ENCODE measurements at regions not wholly inside any gene's neighbourhood (a gene's known extent, or its start where the extent isn't known, plus 50 kb on each side); places are given as distances from the start of the nearest gene placed in this dataset.
"Not testable (repeated sequence)": the region's sequence is repeated elsewhere in the genome, so short reads cannot be mapped to it uniquely, and the experiment has no call there.

GRCh38 chr15:92803536-92803851 is 96.6 kb upstream of the CHD2 start:
- H3K36me3 ChIP-seq, result no peaks in the 10 kb centered on the region
- H3K27ac ChIP-seq, result peak overlapping the region; percentile 98
- H3K27me3 ChIP-seq (replicated peaks), result no peaks in the 10 kb centered on the region
- H3K4me1 ChIP-seq (replicated peaks), result peaks cover 47% of the 10 kb centered on the region
- no peaks in the 10 kb centered on the region for H3K9me3 ChIP-seq (replicated peaks)
- DNase-seq (ENCODE audit: low read depth in 1 of 2, low spot score in 2 of 2), result no peak
- H3K4me3 ChIP-seq, result no peak overlapping the region

- H3K4me3 ChIP-seq, result no peak overlapping the region
- peak overlapping the region; percentile 98 for H3K27ac ChIP-seq
- no peaks in the 10 kb centered on the region for H3K27me3 ChIP-seq (replicated peaks)
- peak; percentile 98 to 99 for DNase-seq (ENCODE audit: low read depth in 1 of 2, low spot score in 2 of 2)
- no peaks in the 10 kb centered on the region for H3K36me3 ChIP-seq
- peaks cover 52% of the 10 kb centered on the region for H3K4me1 ChIP-seq (replicated peaks)
- no peaks in the 10 kb centered on the region for H3K9me3 ChIP-seq (replicated peaks)
Observed at GRCh38 chr15:92803852-92804609, 96.1 kb upstream of the CHD2 start.

- not testable (repeated sequence) for H3K4me3 ChIP-seq; H3K36me3 ChIP-seq; H3K9me3 ChIP-seq (replicated peaks); DNase-seq (ENCODE audit: low read depth in 1 of 2, low spot score in 2 of 2); H3K27me3 ChIP-seq (replicated peaks)
- H3K27ac ChIP-seq, result peak overlapping the region; percentile 98
- peaks cover 56% of the 10 kb centered on the region for H3K4me1 ChIP-seq (replicated peaks)
Observed at GRCh38 chr15:92804610-92804936, 95.6 kb upstream of the CHD2 start.

GRCh38 chr15:92805080-92805690 is 94.9 kb upstream of the CHD2 start:
- DNase-seq (ENCODE audit: low read depth in 1 of 2, low spot score in 2 of 2), result no peak
- Histone ChIP-seq H3K36me3 (no peaks in the 10 kb centered on the region), H3K4me3 (no peak overlapping the region), H3K9me3 (replicated peaks) (no peaks in the 10 kb centered on the region), H3K27ac (peak overlapping the region; percentile 98), H3K4me1 (replicated peaks) (peaks cover 62% of the 10 kb centered on the region), H3K27me3 (replicated peaks) (no peaks in the 10 kb centered on the region)

- H3K36me3 ChIP-seq; H3K9me3 ChIP-seq (replicated peaks); H3K27ac ChIP-seq; H3K4me3 ChIP-seq; DNase-seq (ENCODE audit: low read depth in 1 of 2, low spot score in 2 of 2); H3K27me3 ChIP-seq (replicated peaks): not testable (repeated sequence)
- H3K4me1 ChIP-seq (replicated peaks), result peaks cover 58% of the 10 kb centered on the region
Observed at GRCh38 chr15:92806171-92806570, 94.0 kb upstream of the CHD2 start.

DNA sequence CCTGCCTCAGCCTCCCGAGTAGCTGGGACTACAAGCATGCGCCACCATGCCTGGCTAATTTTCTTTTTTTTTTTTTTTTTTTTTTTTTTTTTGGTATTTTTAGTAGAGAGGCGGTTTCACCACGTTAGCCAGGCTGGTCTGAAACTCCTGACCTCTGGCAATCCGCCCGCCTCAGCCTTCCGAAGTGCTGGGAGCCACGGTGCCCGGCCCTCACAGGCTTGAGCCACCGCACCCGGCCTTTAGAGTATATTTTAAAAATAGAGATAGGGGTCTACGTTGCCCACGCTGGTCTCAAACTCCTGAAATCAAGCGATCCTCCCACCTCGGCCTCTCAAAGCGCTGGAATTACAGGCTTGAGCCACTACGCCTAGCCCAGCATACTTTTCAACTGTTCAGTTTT is 93.4 kb upstream of the CHD2 start:
- Histone ChIP-seq H3K36me3 (no peaks in the 10 kb centered on the region), H3K4me1 (replicated peaks) (peaks cover 52% of the 10 kb centered on the region), H3K27ac (no peak overlapping the region), H3K9me3 (replicated peaks) (no peaks in the 10 kb centered on the region), H3K4me3 (no peak overlapping the region), H3K27me3 (replicated peaks) (no peaks in the 10 kb centered on the region)
- no peak for DNase-seq (ENCODE audit: low read depth in 1 of 2, low spot score in 2 of 2)

DNA sequence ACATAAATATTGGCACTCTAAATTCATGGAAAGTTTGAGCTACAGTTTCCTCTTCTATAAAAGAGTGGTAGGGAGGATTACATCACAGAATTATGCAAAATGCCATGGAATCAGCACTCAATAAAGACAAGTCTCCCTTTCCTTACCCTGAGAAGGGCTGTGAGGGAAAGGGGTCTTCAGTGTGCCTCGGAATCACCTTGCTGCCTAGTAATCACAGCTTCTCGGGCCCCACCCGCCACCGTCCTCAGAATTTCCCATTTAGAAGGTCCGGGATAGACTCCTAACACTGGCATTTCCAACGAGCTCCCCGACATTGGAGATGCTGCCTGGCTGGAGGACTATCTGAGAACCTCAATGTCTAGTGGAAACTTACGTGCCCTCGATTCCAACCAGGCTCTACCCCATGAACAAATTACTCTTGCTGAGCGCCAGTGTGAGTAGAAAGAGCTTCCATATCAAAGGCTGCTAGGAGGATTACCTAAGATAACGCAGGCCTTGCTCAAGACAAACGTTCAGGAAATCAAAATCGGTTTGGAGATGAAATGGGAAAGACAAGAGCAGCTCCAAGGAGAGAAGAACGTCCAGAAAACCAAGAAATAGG is 92.1 kb upstream of the CHD2 start:
- H3K36me3 ChIP-seq, result no peaks in the 10 kb centered on the region
- no peak overlapping the region for H3K4me3 ChIP-seq
- no peaks in the 10 kb centered on the region for H3K9me3 ChIP-seq (replicated peaks)
- peaks cover 41% of the 10 kb centered on the region for H3K4me1 ChIP-seq (replicated peaks)
- H3K27me3 ChIP-seq (replicated peaks), result no peaks in the 10 kb centered on the region
- peak overlapping the region; percentile 93 for H3K27ac ChIP-seq
- DNase-seq (ENCODE audit: low read depth in 1 of 2, low spot score in 2 of 2), result no peak

GRCh38 chr15:92808598-92809063 is 91.5 kb upstream of the CHD2 start:
- no peak for DNase-seq (ENCODE audit: low read depth in 1 of 2, low spot score in 2 of 2)
- H3K36me3 ChIP-seq, result no peaks in the 10 kb centered on the region
- peak overlapping the region; percentile 44 for H3K4me3 ChIP-seq
- peak overlapping the region; percentile 93 for H3K27ac ChIP-seq
- H3K9me3 ChIP-seq (replicated peaks), result no peaks in the 10 kb centered on the region
- H3K27me3 ChIP-seq (replicated peaks), result no peaks in the 10 kb centered on the region
- H3K4me1 ChIP-seq (replicated peaks), result peaks cover 35% of the 10 kb centered on the region

- Histone ChIP-seq H3K27ac (peak overlapping the region; percentile 93), H3K4me3 (peak overlapping the region; percentile 44), H3K4me1 (replicated peaks) (peaks cover 32% of the 10 kb centered on the region), H3K27me3 (replicated peaks) (no peaks in the 10 kb centered on the region), H3K36me3 (no peaks in the 10 kb centered on the region), H3K9me3 (replicated peaks) (no peaks in the 10 kb centered on the region)
- peak; percentile 98 for DNase-seq (ENCODE audit: low read depth in 1 of 2, low spot score in 2 of 2)
Observed at GRCh38 chr15:92809064-92809879, 90.9 kb upstream of the CHD2 start.

- peak overlapping the region; percentile 93 for H3K27ac ChIP-seq
- H3K36me3 ChIP-seq, result no peaks in the 10 kb centered on the region
- peaks cover 25% of the 10 kb centered on the region for H3K4me1 ChIP-seq (replicated peaks)
- DNase-seq (ENCODE audit: low read depth in 1 of 2, low spot score in 2 of 2), result no peak
- no peaks in the 10 kb centered on the region for H3K27me3 ChIP-seq (replicated peaks)
- H3K4me3 ChIP-seq, result peak overlapping the region; percentile 44
- no peaks in the 10 kb centered on the region for H3K9me3 ChIP-seq (replicated peaks)
Observed at GRCh38 chr15:92809880-92810361, 90.2 kb upstream of the CHD2 start.

DNA sequence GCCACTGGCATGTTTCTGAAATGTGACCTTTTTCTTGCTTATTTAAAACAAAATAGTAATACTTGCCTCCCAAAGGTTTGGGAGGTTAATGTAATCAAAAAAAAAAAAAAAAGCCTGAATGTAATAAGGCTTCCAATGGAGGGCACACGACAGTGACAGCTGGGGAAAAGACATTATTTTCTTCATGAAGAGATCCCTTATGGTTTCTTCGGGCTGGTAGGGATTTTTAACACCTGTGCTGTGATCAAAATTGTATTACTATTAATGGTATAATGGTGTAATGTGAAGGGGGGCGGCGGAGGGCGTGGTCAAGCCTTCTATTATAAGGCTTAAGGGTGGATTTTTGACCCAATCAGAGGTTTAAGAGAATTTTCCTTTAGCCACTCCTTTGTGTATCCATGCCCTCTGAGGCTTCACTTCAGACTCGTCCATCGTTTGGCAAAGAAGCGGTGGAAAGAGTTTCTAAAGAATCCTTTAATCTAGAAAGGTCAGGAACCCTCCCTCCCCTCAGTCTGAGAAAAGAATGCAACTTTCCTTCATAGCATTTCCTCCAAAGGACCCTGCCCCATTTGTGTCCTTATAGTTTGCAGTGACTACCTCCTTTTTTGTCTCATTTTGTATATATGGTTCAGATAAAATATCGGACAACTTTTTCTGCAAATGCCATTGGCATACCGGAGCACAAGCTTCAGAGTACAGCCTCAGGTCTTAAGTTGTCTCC is 89.5 kb upstream of the CHD2 start:
- H3K36me3 ChIP-seq, result no peaks in the 10 kb centered on the region
- H3K4me3 ChIP-seq, result no peak overlapping the region
- H3K27me3 ChIP-seq (replicated peaks), result no peaks in the 10 kb centered on the region
- peaks cover 21% of the 10 kb centered on the region for H3K4me1 ChIP-seq (replicated peaks)
- H3K27ac ChIP-seq, result no peak overlapping the region
- H3K9me3 ChIP-seq (replicated peaks), result no peaks in the 10 kb centered on the region
- DNase-seq (ENCODE audit: low read depth in 1 of 2, low spot score in 2 of 2), result no peak

GRCh38 chr15:92811148-92811913 is 88.8 kb upstream of the CHD2 start:
- H3K4me1 ChIP-seq (replicated peaks), result peaks cover 21% of the 10 kb centered on the region
- no peak overlapping the region for H3K27ac ChIP-seq
- no peak overlapping the region for H3K4me3 ChIP-seq
- no peaks in the 10 kb centered on the region for H3K9me3 ChIP-seq (replicated peaks)
- DNase-seq (ENCODE audit: low read depth in 1 of 2, low spot score in 2 of 2), result no peak
- no peaks in the 10 kb centered on the region for H3K36me3 ChIP-seq
- H3K27me3 ChIP-seq (replicated peaks), result no peaks in the 10 kb centered on the region

DNA sequence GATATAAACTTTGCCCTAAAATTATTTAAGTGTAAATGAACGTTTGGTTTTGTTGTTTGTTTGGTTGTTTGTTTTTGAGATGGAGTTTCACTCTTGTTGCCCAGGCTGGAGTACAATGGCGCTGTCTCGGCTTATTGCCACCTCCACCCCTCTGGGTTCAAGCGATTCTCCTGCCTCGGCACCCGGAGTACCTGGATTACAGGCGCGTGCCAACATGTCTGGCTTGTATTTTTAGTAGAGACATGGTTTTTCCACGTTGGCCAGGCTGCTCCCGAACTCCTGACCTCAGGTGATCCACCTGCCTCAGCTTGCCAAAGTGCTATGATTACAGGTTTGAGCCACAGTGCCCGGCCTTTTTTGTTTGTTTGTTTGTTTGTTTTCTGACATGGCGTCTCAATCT is 87.9 kb upstream of the CHD2 start:
- Histone ChIP-seq H3K27ac (no peak overlapping the region), H3K36me3 (no peaks in the 10 kb centered on the region), H3K9me3 (replicated peaks) (no peaks in the 10 kb centered on the region), H3K4me1 (replicated peaks) (peaks cover 21% of the 10 kb centered on the region), H3K27me3 (replicated peaks) (no peaks in the 10 kb centered on the region), H3K4me3 (no peak overlapping the region)
- DNase-seq (ENCODE audit: low read depth in 1 of 2, low spot score in 2 of 2), result no peak
